Breast epithelium (tissue), 3 donors: ENCODE measurements at regions not wholly inside any gene's neighbourhood (a gene's known extent, or its start where the extent isn't known, plus 50 kb on each side); places are given as distances from the start of the nearest gene placed in this dataset.

Experiments used
- POLR2AphosphoS5 ChIP-seq, 3 donors: sonication (generic); formaldehyde crosslinking; IDR thresholded peaks; one replicate each; pipeline ENCODE4 v1.6.1; 2017; ENCODE audit warnings: antibody characterized with exemption in 3 of 3
- TF ChIP-seq, protein P1 (sequence below), 3 donors: fragments of 450-650 bp; IDR thresholded peaks; one replicate each; pipeline ENCODE4 v1.5.1; 2016 to 2017; ENCODE audit warnings: antibody characterized with exemption in 3 of 3, mild to moderate bottlenecking in 3 of 3, moderate library complexity in 3 of 3

DNA sequence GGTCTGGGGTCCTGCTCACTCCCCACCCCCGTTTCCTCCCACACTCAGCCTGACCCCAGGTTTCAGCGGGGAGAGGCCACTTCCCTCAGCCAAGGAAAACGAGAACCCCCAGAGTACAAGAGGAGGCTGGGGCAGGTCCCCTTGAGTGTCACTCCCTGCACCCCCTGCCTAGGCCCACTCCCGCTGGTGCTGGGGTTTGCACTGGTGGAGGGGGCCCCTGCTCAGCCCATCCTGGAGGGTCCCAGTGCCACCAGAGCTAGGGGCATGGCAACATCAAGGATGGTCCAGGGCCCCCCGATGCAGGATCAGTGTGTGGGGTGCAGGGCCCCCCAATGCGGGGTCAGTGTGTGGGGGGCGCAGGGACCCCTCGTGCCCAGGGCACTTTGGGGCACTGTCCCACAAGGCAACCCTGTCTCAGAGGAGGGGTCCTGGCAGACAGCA lies 70.5 kb upstream of the KCTD7 start:
- TF ChIP-seq, protein P1, sequence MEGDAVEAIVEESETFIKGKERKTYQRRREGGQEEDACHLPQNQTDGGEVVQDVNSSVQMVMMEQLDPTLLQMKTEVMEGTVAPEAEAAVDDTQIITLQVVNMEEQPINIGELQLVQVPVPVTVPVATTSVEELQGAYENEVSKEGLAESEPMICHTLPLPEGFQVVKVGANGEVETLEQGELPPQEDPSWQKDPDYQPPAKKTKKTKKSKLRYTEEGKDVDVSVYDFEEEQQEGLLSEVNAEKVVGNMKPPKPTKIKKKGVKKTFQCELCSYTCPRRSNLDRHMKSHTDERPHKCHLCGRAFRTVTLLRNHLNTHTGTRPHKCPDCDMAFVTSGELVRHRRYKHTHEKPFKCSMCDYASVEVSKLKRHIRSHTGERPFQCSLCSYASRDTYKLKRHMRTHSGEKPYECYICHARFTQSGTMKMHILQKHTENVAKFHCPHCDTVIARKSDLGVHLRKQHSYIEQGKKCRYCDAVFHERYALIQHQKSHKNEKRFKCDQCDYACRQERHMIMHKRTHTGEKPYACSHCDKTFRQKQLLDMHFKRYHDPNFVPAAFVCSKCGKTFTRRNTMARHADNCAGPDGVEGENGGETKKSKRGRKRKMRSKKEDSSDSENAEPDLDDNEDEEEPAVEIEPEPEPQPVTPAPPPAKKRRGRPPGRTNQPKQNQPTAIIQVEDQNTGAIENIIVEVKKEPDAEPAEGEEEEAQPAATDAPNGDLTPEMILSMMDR (IDR thresholded peaks at IDR 0.05), result no peak
- TF ChIP-seq POLR2AphosphoS5 (IDR thresholded peaks at IDR 0.05), result no peak
